Panc1 (cell line): ENCODE measurements at regions not wholly inside any gene's neighbourhood (a gene's known extent, or its start where the extent isn't known, plus 50 kb on each side); places are given as distances from the start of the nearest gene placed in this dataset.

ENCODE experiments used
- CTCF ChIP-seq: fragments of 450-650 bp; IDR thresholded peaks from 2 replicates; pipeline ENCODE4 v1.5.1; 2017; ENCODE audit warnings: mild to moderate bottlenecking
- POLR2AphosphoS5 ChIP-seq: IDR thresholded peaks from 2 replicates; pipeline ENCODE4 v1.6.1; 2012; ENCODE audit warnings: mild to moderate bottlenecking, low read depth, low read length, moderate library complexity
- SIN3A ChIP-seq: IDR thresholded peaks from 2 replicates; pipeline ENCODE4 v1.6.1; 2012; ENCODE audit warnings: low read depth, mild to moderate bottlenecking, low read length, moderate library complexity, borderline replicate concordance; ENCODE audit not compliant: insufficient read depth
- TCF7L2 ChIP-seq: IDR thresholded peaks from 2 replicates; pipeline ENCODE4 v1.6.1; 2011; ENCODE audit warnings: mild to moderate bottlenecking, low read depth, low read length, inconsistent platforms

GRCh38 chr1:22315315-22316078, 136.2 kb upstream of the ZBTB40 start:
- TF ChIP-seq CTCF (no peak), TCF7L2 (no peak), SIN3A (no peak), POLR2AphosphoS5 (no peak)
